Panc1 (cell line): ENCODE measurements at regions not wholly inside any gene's neighbourhood (a gene's known extent, or its start where the extent isn't known, plus 50 kb on each side); places are given as distances from the start of the nearest gene placed in this dataset.

ENCODE experiments used
- ATAC-seq: fragments of 200-7000 bp; cut with Tn5 transposase; 2 replicates; pipeline ENCODE4 v1.9.1; 2020; ENCODE audit warnings: mild to moderate bottlenecking, moderate library complexity
- BruUV-seq: library from RNA; stranded (reverse); fragments of 400-500 nt; replicated peaks from 2 replicates; lab custom pipeline; 2021; lab: Mats Ljungman, UMichigan
- CTCF ChIA-PET: fragments of 300-600 bp; sonication (Branson Sonifier 250); formaldehyde crosslinking; loops from one replicate; lab custom pipeline; 2022; ENCODE audit warnings: antibody characterized with exemption; lab: Charles Lee
- POLR2A ChIA-PET: fragments of 300-600 bp; sonication (Branson Sonifier 250); formaldehyde crosslinking; loops from one replicate; lab custom pipeline; 2022; ENCODE audit warnings: antibody characterized with exemption; lab: Charles Lee
- DNase-seq: peaks from one replicate; pipeline ENCODE4 v3.0.0-alpha.2; 2010; ENCODE audit warnings: low read depth, low spot score
- H3K27ac ChIP-seq: 2 replicates; pipeline ENCODE4 v1.5.1; 2011; ENCODE audit warnings: mild to moderate bottlenecking, low read length, inconsistent platforms
- H3K27me3 ChIP-seq: fragments of 200-500 bp; sonication (Bioruptor generic); 2 replicates; pipeline ENCODE4 v1.6.0; 2014; ENCODE audit warnings: low read length, inconsistent platforms; ENCODE audit not compliant: control insufficient read depth, insufficient read depth
- H3K36me3 ChIP-seq: fragments of 200-500 bp; sonication (Bioruptor generic); 2 replicates; pipeline ENCODE4 v1.5.1; 2014; ENCODE audit warnings: inconsistent platforms, mild to moderate bottlenecking, low read length, moderate library complexity; ENCODE audit not compliant: control insufficient read depth, insufficient read depth
- H3K4me1 ChIP-seq: 2 replicates; pipeline ENCODE4 v1.5.1; 2011; ENCODE audit warnings: inconsistent platforms, mild to moderate bottlenecking, low read length, moderate library complexity; ENCODE audit not compliant: control insufficient read depth, insufficient read depth
- H3K4me3 ChIP-seq, 2 experiments: 2 replicates each; pipeline ENCODE4 v1.5.1; 2011 to 2012; ENCODE audit warnings: low read depth in 2 of 2, low read length in 2 of 2, mild to moderate bottlenecking in 2 of 2, inconsistent platforms in 1 of 2, moderate library complexity in 1 of 2
- H3K9me3 ChIP-seq: fragments of 200-500 bp; sonication (Bioruptor generic); 2 replicates; pipeline ENCODE4 v1.5.1; 2014; ENCODE audit warnings: low read depth, mild to moderate bottlenecking, inconsistent platforms, low read length, moderate library complexity; ENCODE audit not compliant: control insufficient read depth, insufficient read depth
- POLR2AphosphoS5 ChIP-seq: IDR thresholded peaks from 2 replicates; pipeline ENCODE4 v1.6.1; 2012; ENCODE audit warnings: mild to moderate bottlenecking, low read depth, low read length, moderate library complexity
- SIN3A ChIP-seq: IDR thresholded peaks from 2 replicates; pipeline ENCODE4 v1.6.1; 2012; ENCODE audit warnings: low read depth, mild to moderate bottlenecking, low read length, moderate library complexity, borderline replicate concordance; ENCODE audit not compliant: insufficient read depth
- TCF7L2 ChIP-seq: IDR thresholded peaks from 2 replicates; pipeline ENCODE4 v1.6.1; 2011; ENCODE audit warnings: mild to moderate bottlenecking, low read depth, low read length, inconsistent platforms
- in situ Hi-C: cut with HindIII; loops from 2 replicates; pipeline ENCODE4 v1.10.0; 2016; ENCODE audit warnings: low sequenced_read_pairs, low pct_unique_long_range_greater_than_20kb
- intact Hi-C: fragments of 100-400 bp; cut with micrococcal nuclease; formaldehyde crosslinking; loops from one replicate; pipeline ENCODE4 v1.10.0; 2022; ENCODE audit not compliant: unreplicated experiment
- TF ChIP-seq, protein P1 (sequence below): fragments of 450-650 bp; IDR thresholded peaks from 2 replicates; pipeline ENCODE4 v1.5.1; 2017; ENCODE audit warnings: mild to moderate bottlenecking
- TF ChIP-seq, protein P2 (sequence below), 2 experiments: IDR thresholded peaks; 2 replicates each; pipeline ENCODE4 v1.6.1; 2011 to 2012; ENCODE audit warnings: low read depth in 2 of 2, control low read depth in 1 of 2, low read length in 1 of 2, mild to moderate bottlenecking in 1 of 2, moderate library complexity in 1 of 2; ENCODE audit not compliant: insufficient read depth in 1 of 2

DNA sequence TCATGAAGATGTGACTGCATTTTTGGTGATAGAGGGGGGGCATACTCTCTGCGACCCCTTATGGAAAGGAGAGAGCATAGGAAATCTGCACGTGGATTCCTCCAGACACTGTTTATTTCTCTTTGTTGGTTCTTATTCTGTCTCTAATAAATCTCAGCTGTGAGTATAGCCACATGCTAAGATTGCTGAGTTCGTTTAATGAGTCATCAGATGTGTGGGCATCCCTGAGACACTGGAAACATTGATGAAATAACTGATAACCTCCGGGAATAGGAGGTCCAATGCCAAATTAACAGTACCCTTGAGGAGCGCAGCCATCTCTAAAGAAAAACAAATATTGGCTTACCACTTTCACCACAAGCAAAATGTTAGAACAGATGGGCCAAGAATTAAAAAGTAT lies 880.2 kb upstream of the NEGR1 start:
- CTCF ChIA-PET = interaction anchor here (0.6 kb wide), 1 partner anchor 644 kb away, joined by 3 read pairs; no protein-coding TSS in a partner anchor
- ATAC-seq (no peak), DNase-seq (no peak)
- TF ChIP-seq, protein P1, sequence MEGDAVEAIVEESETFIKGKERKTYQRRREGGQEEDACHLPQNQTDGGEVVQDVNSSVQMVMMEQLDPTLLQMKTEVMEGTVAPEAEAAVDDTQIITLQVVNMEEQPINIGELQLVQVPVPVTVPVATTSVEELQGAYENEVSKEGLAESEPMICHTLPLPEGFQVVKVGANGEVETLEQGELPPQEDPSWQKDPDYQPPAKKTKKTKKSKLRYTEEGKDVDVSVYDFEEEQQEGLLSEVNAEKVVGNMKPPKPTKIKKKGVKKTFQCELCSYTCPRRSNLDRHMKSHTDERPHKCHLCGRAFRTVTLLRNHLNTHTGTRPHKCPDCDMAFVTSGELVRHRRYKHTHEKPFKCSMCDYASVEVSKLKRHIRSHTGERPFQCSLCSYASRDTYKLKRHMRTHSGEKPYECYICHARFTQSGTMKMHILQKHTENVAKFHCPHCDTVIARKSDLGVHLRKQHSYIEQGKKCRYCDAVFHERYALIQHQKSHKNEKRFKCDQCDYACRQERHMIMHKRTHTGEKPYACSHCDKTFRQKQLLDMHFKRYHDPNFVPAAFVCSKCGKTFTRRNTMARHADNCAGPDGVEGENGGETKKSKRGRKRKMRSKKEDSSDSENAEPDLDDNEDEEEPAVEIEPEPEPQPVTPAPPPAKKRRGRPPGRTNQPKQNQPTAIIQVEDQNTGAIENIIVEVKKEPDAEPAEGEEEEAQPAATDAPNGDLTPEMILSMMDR = no peak
- TF ChIP-seq TCF7L2 (no peak), SIN3A (no peak), POLR2AphosphoS5 (no peak)
- TF ChIP-seq, protein P2, sequence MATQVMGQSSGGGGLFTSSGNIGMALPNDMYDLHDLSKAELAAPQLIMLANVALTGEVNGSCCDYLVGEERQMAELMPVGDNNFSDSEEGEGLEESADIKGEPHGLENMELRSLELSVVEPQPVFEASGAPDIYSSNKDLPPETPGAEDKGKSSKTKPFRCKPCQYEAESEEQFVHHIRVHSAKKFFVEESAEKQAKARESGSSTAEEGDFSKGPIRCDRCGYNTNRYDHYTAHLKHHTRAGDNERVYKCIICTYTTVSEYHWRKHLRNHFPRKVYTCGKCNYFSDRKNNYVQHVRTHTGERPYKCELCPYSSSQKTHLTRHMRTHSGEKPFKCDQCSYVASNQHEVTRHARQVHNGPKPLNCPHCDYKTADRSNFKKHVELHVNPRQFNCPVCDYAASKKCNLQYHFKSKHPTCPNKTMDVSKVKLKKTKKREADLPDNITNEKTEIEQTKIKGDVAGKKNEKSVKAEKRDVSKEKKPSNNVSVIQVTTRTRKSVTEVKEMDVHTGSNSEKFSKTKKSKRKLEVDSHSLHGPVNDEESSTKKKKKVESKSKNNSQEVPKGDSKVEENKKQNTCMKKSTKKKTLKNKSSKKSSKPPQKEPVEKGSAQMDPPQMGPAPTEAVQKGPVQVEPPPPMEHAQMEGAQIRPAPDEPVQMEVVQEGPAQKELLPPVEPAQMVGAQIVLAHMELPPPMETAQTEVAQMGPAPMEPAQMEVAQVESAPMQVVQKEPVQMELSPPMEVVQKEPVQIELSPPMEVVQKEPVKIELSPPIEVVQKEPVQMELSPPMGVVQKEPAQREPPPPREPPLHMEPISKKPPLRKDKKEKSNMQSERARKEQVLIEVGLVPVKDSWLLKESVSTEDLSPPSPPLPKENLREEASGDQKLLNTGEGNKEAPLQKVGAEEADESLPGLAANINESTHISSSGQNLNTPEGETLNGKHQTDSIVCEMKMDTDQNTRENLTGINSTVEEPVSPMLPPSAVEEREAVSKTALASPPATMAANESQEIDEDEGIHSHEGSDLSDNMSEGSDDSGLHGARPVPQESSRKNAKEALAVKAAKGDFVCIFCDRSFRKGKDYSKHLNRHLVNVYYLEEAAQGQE (IDR thresholded peaks at IDR 0.05; ENCODE audit: insufficient read depth in 1 of 2, low read depth in 2 of 2, low read length in 1 of 2) = no peak
- Histone ChIP-seq H3K4me3 (no peak overlapping the region), H3K9me3 (no peaks in the 10 kb centered on the region), H3K36me3 (no peaks in the 10 kb centered on the region), H3K27ac (no peak overlapping the region), H3K4me1 (no peaks in the 10 kb centered on the region), H3K27me3 (no peaks in the 10 kb centered on the region)
- no TSS peak for BruUV-seq
- POLR2A ChIA-PET = no interaction called here
- intact Hi-C loops = no loop called here
- in situ Hi-C loops = no loop called here

DNA sequence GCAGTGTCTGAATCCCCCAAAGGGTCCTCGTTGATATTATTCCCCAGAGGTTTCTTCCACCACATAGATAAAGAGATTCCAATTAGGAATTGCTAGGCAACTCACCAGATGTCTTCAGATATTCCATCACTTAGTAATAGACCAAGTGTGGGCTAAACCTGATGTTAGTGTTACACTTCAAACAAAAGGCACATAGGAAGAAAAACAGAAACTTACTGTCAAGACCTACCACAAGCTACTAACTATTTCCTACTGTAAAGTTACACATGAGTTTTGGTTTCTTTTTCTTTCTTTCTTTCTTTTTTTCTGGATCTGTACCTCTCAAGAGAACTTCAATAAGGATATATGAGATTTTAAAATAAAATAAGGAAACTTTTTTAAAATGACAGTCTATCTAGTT lies 879.1 kb upstream of the NEGR1 start:
- Histone ChIP-seq H3K9me3 (no peaks in the 10 kb centered on the region), H3K36me3 (no peaks in the 10 kb centered on the region), H3K4me1 (no peaks in the 10 kb centered on the region), H3K27me3 (no peaks in the 10 kb centered on the region), H3K27ac (no peak overlapping the region), H3K4me3 (no peak overlapping the region)
- CTCF ChIA-PET = no interaction called here
- intact Hi-C loops (no loop called here), in situ Hi-C loops (no loop called here)
- no peak for DNase-seq
- BruUV-seq = no TSS peak
- no peak for ATAC-seq
- POLR2A ChIA-PET = no interaction called here
- no peak for TF ChIP-seq SIN3A

DNA sequence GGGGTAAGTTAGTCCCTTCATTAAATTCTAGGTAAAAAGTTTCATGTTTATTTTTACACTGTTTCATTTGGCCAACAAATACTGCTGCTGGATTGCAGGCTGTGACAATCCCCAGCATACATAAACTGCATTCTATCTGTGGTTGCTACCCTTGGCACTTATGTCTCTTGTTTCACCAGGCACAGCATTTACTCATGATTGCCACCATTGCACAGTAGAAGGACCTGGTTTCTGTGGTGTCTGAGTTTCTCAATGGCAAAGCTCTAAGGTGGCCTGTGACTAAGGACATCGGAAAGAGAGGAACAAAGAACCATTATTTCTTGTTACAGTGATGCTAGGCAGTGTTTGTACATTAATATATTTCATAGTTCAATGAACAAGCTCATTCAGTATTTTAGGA lies 878.4 kb upstream of the NEGR1 start:
- in situ Hi-C loops (no loop called here), intact Hi-C loops (no loop called here)
- CTCF ChIA-PET = no interaction called here

More for the DNA sequence above, 878.4 kb upstream of the NEGR1 start:
- Histone ChIP-seq H3K27me3 (no peaks in the 10 kb centered on the region), H3K9me3 (no peaks in the 10 kb centered on the region), H3K4me1 (no peaks in the 10 kb centered on the region), H3K36me3 (no peaks in the 10 kb centered on the region), H3K4me3 (no peak overlapping the region), H3K27ac (no peak overlapping the region)
- ATAC-seq (no peak), DNase-seq (no peak)
- POLR2A ChIA-PET = no interaction called here
- TF ChIP-seq TCF7L2 (no peak), POLR2AphosphoS5 (no peak), SIN3A (no peak)
- TF ChIP-seq, protein P1 = no peak
- TF ChIP-seq, protein P2 (IDR thresholded peaks at IDR 0.05; ENCODE audit: insufficient read depth in 1 of 2, low read depth in 2 of 2, low read length in 1 of 2) = no peak
- BruUV-seq = no TSS peak
